Central memory CD8-positive, alpha-beta T cell (primary cell): ENCODE measurements at regions not wholly inside any gene's neighbourhood (a gene's known extent, or its start where the extent isn't known, plus 50 kb on each side); places are given as distances from the start of the nearest gene placed in this dataset.
"Not testable (repeated sequence)": the region's sequence is repeated elsewhere in the genome, so short reads cannot be mapped to it uniquely, and the experiment has no call there.

ENCODE experiments used
- ATAC-seq: fragments of 150-1000 bp; cut with Tn5 transposase; replicated peaks from 2 replicates; pipeline ENCODE4 v1.10.0; 2022; ENCODE audit warnings: mild to moderate bottlenecking, moderate FRiP score, moderate number of reproducible peaks; ENCODE audit not compliant: poor library complexity, severe bottlenecking; ENCODE audit errors: extremely low read depth
- DNase-seq, 2 donors: peaks; one replicate each; pipeline ENCODE4 v3.0.0; 2021; ENCODE audit warnings: low spot score in 2 of 2
- H3K27ac Mint-ChIP-seq: one replicate; pipeline ENCODE4 v1.8.0; 2022; ENCODE audit warnings: low read depth, mild to moderate bottlenecking, moderate library complexity, mixed read lengths
- H3K27me3 Mint-ChIP-seq: one replicate; pipeline ENCODE4 v1.8.0; 2022; ENCODE audit warnings: mixed read lengths
- H3K36me3 Mint-ChIP-seq: one replicate; pipeline ENCODE4 v1.8.0; 2022; ENCODE audit warnings: mild to moderate bottlenecking, moderate library complexity, mixed read lengths; ENCODE audit not compliant: insufficient read depth
- H3K4me1 Mint-ChIP-seq: one replicate; pipeline ENCODE4 v1.8.0; 2022; ENCODE audit warnings: mixed read lengths
- H3K4me3 Mint-ChIP-seq: one replicate; pipeline ENCODE4 v1.8.0; 2022; ENCODE audit warnings: mild to moderate bottlenecking, moderate library complexity, mixed read lengths
- H3K9me3 Mint-ChIP-seq: one replicate; pipeline ENCODE4 v1.8.0; 2022; ENCODE audit warnings: mixed read lengths

- Mint-ChIP-seq H3K27me3 (no peaks in the 10 kb centered on the region), H3K27ac (no peak overlapping the region), H3K36me3 (no peaks in the 10 kb centered on the region), H3K4me1 (no peaks in the 10 kb centered on the region), H3K9me3 (peaks cover 6% of the 10 kb centered on the region), H3K4me3 (no peak overlapping the region)
- no peak for DNase-seq
- no peak for ATAC-seq
These were observed 150.5 kb upstream of the DDIT4L start for GRCh38 chr4:100340512-100341485.

GRCh38 chr4:100339870-100340269, 149.6 kb upstream of the DDIT4L start:
- H3K4me1 Mint-ChIP-seq, result no peaks in the 10 kb centered on the region
- no peak overlapping the region for H3K27ac Mint-ChIP-seq
- peaks cover 10% of the 10 kb centered on the region for H3K9me3 Mint-ChIP-seq
- ATAC-seq (no peak), DNase-seq (no peak)
- H3K4me3 Mint-ChIP-seq, result no peak overlapping the region
- no peaks in the 10 kb centered on the region for H3K36me3 Mint-ChIP-seq
- H3K27me3 Mint-ChIP-seq, result no peaks in the 10 kb centered on the region

GRCh38 chr4:100333491-100333890, 143.2 kb upstream of the DDIT4L start:
- H3K27me3 Mint-ChIP-seq, result peaks cover 27% of the 10 kb centered on the region
- ATAC-seq, result not testable (repeated sequence)

GRCh38 chr4:100317032-100317864, 127.0 kb upstream of the DDIT4L start:
- Mint-ChIP-seq H3K27me3 (peaks cover 9% of the 10 kb centered on the region), H3K9me3 (peaks cover 5% of the 10 kb centered on the region), H3K4me3 (no peak overlapping the region), H3K36me3 (no peaks in the 10 kb centered on the region), H3K27ac (no peak overlapping the region), H3K4me1 (no peaks in the 10 kb centered on the region)
- no peak for ATAC-seq
- DNase-seq, result no peak

More at GRCh38 chr4:100333491-100333890, 143.2 kb upstream of the DDIT4L start:
- not testable (repeated sequence) for H3K4me1 Mint-ChIP-seq, DNase-seq, H3K4me3 Mint-ChIP-seq, H3K36me3 Mint-ChIP-seq, H3K27ac Mint-ChIP-seq
- H3K9me3 Mint-ChIP-seq, result peaks cover 18% of the 10 kb centered on the region

GRCh38 chr4:100314057-100314456, 123.8 kb upstream of the DDIT4L start:
- H3K27ac Mint-ChIP-seq, result no peak overlapping the region
- ATAC-seq (no peak), DNase-seq (no peak)
- no peaks in the 10 kb centered on the region for H3K36me3 Mint-ChIP-seq
- H3K9me3 Mint-ChIP-seq, result no peaks in the 10 kb centered on the region
- no peaks in the 10 kb centered on the region for H3K4me1 Mint-ChIP-seq
- H3K4me3 Mint-ChIP-seq, result no peak overlapping the region
- peaks cover 22% of the 10 kb centered on the region for H3K27me3 Mint-ChIP-seq

GRCh38 chr4:100312615-100313350, 122.5 kb upstream of the DDIT4L start:
- H3K4me3 Mint-ChIP-seq, result no peak overlapping the region
- no peak for ATAC-seq
- no peaks in the 10 kb centered on the region for H3K36me3 Mint-ChIP-seq
- no peak overlapping the region for H3K27ac Mint-ChIP-seq
- H3K4me1 Mint-ChIP-seq, result no peaks in the 10 kb centered on the region
- H3K9me3 Mint-ChIP-seq, result no peaks in the 10 kb centered on the region
- H3K27me3 Mint-ChIP-seq, result peaks cover 22% of the 10 kb centered on the region
- no peak for DNase-seq

- Mint-ChIP-seq H3K4me1 (no peaks in the 10 kb centered on the region), H3K4me3 (no peak overlapping the region)
These were observed 120.9 kb upstream of the DDIT4L start for GRCh38 chr4:100311181-100311580.

GRCh38 chr4:100306018-100306417, 115.8 kb upstream of the DDIT4L start:
- no peak for DNase-seq
- Mint-ChIP-seq H3K36me3 (no peaks in the 10 kb centered on the region), H3K27ac (no peak overlapping the region), H3K4me3 (no peak overlapping the region), H3K4me1 (no peaks in the 10 kb centered on the region), H3K27me3 (peaks cover 6% of the 10 kb centered on the region), H3K9me3 (no peaks in the 10 kb centered on the region)
- ATAC-seq, result no peak

More at GRCh38 chr4:100311181-100311580, 120.9 kb upstream of the DDIT4L start:
- no peaks in the 10 kb centered on the region for H3K9me3 Mint-ChIP-seq
- no peak overlapping the region for H3K27ac Mint-ChIP-seq
- DNase-seq, result no peak
- no peaks in the 10 kb centered on the region for H3K36me3 Mint-ChIP-seq
- no peak for ATAC-seq
- peaks cover 19% of the 10 kb centered on the region for H3K27me3 Mint-ChIP-seq

- Mint-ChIP-seq H3K9me3 (no peaks in the 10 kb centered on the region), H3K4me3 (no peak overlapping the region), H3K27ac (no peak overlapping the region), H3K4me1 (no peaks in the 10 kb centered on the region), H3K27me3 (no peaks in the 10 kb centered on the region), H3K36me3 (no peaks in the 10 kb centered on the region)
- ATAC-seq (peak; percentile 24), DNase-seq (no peak)
These were observed 112.1 kb upstream of the DDIT4L start for GRCh38 chr4:100302061-100303026.

- DNase-seq (no peak), ATAC-seq (no peak)
- H3K9me3 Mint-ChIP-seq, result no peaks in the 10 kb centered on the region
- no peaks in the 10 kb centered on the region for H3K27me3 Mint-ChIP-seq
- no peak overlapping the region for H3K4me3 Mint-ChIP-seq
- H3K36me3 Mint-ChIP-seq, result no peaks in the 10 kb centered on the region
- no peak overlapping the region for H3K27ac Mint-ChIP-seq
- H3K4me1 Mint-ChIP-seq, result no peaks in the 10 kb centered on the region
These were observed 109.0 kb upstream of the DDIT4L start for GRCh38 chr4:100299046-100299840.

- Mint-ChIP-seq H3K27ac (no peak overlapping the region), H3K4me3 (no peak overlapping the region), H3K36me3 (no peaks in the 10 kb centered on the region), H3K9me3 (no peaks in the 10 kb centered on the region), H3K27me3 (no peaks in the 10 kb centered on the region), H3K4me1 (no peaks in the 10 kb centered on the region)
- DNase-seq, result no peak
- ATAC-seq, result no peak
These were observed 105.5 kb upstream of the DDIT4L start for GRCh38 chr4:100295792-100296191.
